CD4-positive, CD25-positive, alpha-beta regulatory T cell (primary cell): ENCODE measurements at regions not wholly inside any gene's neighbourhood (a gene's known extent, or its start where the extent isn't known, plus 50 kb on each side); places are given as distances from the start of the nearest gene placed in this dataset.

ENCODE experiments used
- ATAC-seq, 2 donors: fragments of 150-1000 bp; cut with Tn5 transposase; one replicate each; pipeline ENCODE4 v1.10.0; 2021; ENCODE audit warnings: low read depth in 2 of 2, moderate number of reproducible peaks in 2 of 2, moderate library complexity in 1 of 2
- DNase-seq, 3 donors: peaks; one replicate each; pipeline versions ENCODE4 v3.0.0 to v3.0.0-alpha.2; 2012 to 2022; ENCODE audit warnings: mixed read lengths in 1 of 3
- H3K27ac ChIP-seq: one replicate; pipeline ENCODE4 v1.7.0; 2013; ENCODE audit warnings: mild to moderate bottlenecking, low read length; ENCODE audit not compliant: insufficient read depth, poor library complexity, severe bottlenecking
- H3K27me3 ChIP-seq: one replicate; pipeline ENCODE4 v1.7.0; 2013; ENCODE audit warnings: low read length; ENCODE audit not compliant: control insufficient read depth, insufficient read depth
- H3K36me3 ChIP-seq: one replicate; pipeline ENCODE4 v1.7.0; 2013; ENCODE audit warnings: mild to moderate bottlenecking, low read length, moderate library complexity; ENCODE audit not compliant: control insufficient read depth, insufficient read depth
- H3K4me1 ChIP-seq: 2 replicates; pipeline ENCODE4 v1.7.0; 2013; ENCODE audit warnings: mild to moderate bottlenecking, low read length; ENCODE audit not compliant: insufficient read depth, control insufficient read depth, poor library complexity, severe bottlenecking
- H3K4me3 ChIP-seq: one replicate; pipeline ENCODE4 v1.7.0; 2013; ENCODE audit warnings: low read depth, mild to moderate bottlenecking, low read length, moderate library complexity
- H3K9me3 ChIP-seq, 2 experiments: 1 replicate in 1 of 2; 2 replicates in 1 of 2; pipeline ENCODE4 v1.7.0; 2013; ENCODE audit warnings: low read length in 2 of 2, mild to moderate bottlenecking in 1 of 2, moderate library complexity in 1 of 2; ENCODE audit not compliant: control insufficient read depth in 2 of 2
- H3K27ac Mint-ChIP-seq, 3 donors: one replicate each; pipeline ENCODE4 v1.8.0; 2020 to 2022; ENCODE audit warnings: mild to moderate bottlenecking in 3 of 3, mixed read lengths in 3 of 3, moderate library complexity in 2 of 3
- H3K27me3 Mint-ChIP-seq: one replicate; pipeline ENCODE4 v1.8.0; 2022; ENCODE audit warnings: mild to moderate bottlenecking, mixed read lengths
- H3K36me3 Mint-ChIP-seq: one replicate; pipeline ENCODE4 v1.8.0; 2020; ENCODE audit warnings: mixed read lengths
- H3K4me1 Mint-ChIP-seq, 4 donors: one replicate each; pipeline ENCODE4 v1.8.0; 2020 to 2022; ENCODE audit warnings: mixed read lengths in 4 of 4, mild to moderate bottlenecking in 1 of 4
- H3K4me3 Mint-ChIP-seq, 4 donors: one replicate each; pipeline ENCODE4 v1.8.0; 2020 to 2022; ENCODE audit warnings: mild to moderate bottlenecking in 4 of 4, mixed read lengths in 4 of 4, moderate library complexity in 3 of 4
- H3K9me3 Mint-ChIP-seq, 7 donors: one replicate each; pipeline ENCODE4 v1.8.0; 2020 to 2022; ENCODE audit warnings: mixed read lengths in 7 of 7, mild to moderate bottlenecking in 3 of 7, moderate library complexity in 2 of 7

DNA sequence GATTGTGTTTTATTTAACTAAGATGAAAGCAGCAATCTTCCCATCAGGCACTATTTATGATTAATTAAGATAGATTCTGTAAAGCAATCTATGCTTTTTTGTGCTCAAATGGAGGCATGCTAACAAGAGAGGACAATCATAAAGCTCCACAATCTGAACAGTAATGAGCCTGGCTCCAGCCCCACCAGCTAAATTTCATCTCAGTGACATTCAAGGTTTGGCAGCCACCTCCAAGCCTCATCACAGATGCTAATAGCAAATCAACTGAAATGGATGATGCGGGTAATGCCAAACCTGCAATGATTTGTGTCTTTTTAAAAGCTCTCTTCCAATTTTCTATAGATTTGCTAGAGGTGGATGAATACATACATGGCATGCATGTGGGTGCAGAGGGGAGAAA, 456.6 kb downstream of the TDRD15 start:
- Mint-ChIP-seq H3K9me3 (peaks cover 6 to 23% (median 8%) of the 10 kb centered on the region in 7 donors), H3K27ac (no peak overlapping the region), H3K4me3 (no peak overlapping the region), H3K36me3 (no peaks in the 10 kb centered on the region), H3K4me1 (no peaks in the 10 kb centered on the region), H3K27me3 (no peaks in the 10 kb centered on the region)
- no peak for ATAC-seq
- Histone ChIP-seq H3K36me3 (no peaks in the 10 kb centered on the region), H3K27me3 (no peaks in the 10 kb centered on the region), H3K4me3 (no peak overlapping the region), H3K9me3 (peaks cover 0 to 2% of the 10 kb centered on the region in 2 experiments), H3K4me1 (no peaks in the 10 kb centered on the region), H3K27ac (no peak overlapping the region)
- no peak for DNase-seq

DNA sequence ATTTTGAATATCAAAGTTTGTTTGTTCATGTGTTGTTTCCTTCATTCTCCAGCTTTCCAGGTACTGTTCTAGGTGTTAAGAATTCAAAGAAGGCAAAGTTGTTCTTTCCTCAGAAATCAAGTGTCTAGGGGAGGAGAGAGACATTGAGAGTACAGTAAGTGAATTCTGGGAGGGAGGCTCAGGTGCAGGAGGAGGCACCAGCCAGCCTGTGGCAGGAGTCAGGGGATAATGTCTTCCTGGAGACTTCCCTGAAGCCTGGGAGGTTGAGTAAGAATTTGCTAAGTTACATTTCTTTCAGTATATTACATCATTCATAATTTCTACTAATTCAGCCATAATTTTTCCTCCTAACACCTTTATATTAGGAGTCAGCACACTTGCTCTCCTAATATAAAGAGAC, 462.1 kb downstream of the TDRD15 start:
- no peak for ATAC-seq
- DNase-seq: no peak
- H3K36me3 Mint-ChIP-seq: no peaks in the 10 kb centered on the region

DNA sequence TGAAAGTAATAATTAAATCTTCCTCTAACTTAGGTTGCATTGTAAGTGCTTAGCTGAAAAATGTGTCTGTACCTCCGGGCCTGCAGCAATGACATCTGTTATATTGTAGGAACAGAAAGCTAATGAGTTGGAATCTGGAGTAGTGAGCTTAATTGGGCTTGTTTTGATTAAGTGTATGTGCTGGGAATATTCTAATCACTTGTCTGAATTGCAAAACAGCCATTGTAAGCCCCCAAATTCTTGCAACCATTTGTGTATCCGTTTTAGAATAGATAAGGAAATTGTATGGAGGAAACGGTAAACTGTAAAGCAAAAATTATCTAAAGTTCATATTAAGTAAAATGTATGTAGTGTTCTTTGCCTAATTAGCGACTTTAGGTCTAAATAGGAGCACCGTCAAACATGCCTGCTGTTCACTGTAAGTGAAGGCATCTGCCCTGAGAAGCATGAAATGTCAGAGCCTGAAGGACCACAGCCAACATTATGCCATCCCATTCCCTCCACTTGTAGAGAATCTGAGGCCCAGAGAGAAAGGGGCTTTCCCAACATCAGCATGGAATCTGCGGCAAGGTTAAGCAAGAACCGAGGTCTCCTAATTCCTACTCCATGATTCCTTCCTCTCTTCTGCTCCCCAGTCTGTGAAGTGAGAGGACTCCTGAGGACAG, 466.4 kb downstream of the TDRD15 start:
- no peaks in the 10 kb centered on the region for H3K36me3 ChIP-seq
- no peaks in the 10 kb centered on the region for H3K9me3 ChIP-seq
- no peak overlapping the region for H3K27ac ChIP-seq
- DNase-seq (no peak), ATAC-seq (no peak)
- no peak overlapping the region for H3K4me3 ChIP-seq
- Mint-ChIP-seq H3K36me3 (no peaks in the 10 kb centered on the region), H3K4me3 (no peak overlapping the region), H3K27ac (no peak overlapping the region), H3K9me3 (peaks cover 0 to 15% (median 6%) of the 10 kb centered on the region in 7 donors), H3K4me1 (no peaks in the 10 kb centered on the region), H3K27me3 (no peaks in the 10 kb centered on the region)
- H3K4me1 ChIP-seq: no peaks in the 10 kb centered on the region
- no peaks in the 10 kb centered on the region for H3K27me3 ChIP-seq

More for the DNA sequence above, 462.1 kb downstream of the TDRD15 start:
- peaks cover 5 to 9% (median 8%) of the 10 kb centered on the region in 7 donors for H3K9me3 Mint-ChIP-seq
- H3K4me1 Mint-ChIP-seq: no peaks in the 10 kb centered on the region
- Histone ChIP-seq H3K4me3 (no peak overlapping the region), H3K9me3 (no peaks in the 10 kb centered on the region), H3K27me3 (no peaks in the 10 kb centered on the region), H3K4me1 (no peaks in the 10 kb centered on the region), H3K36me3 (no peaks in the 10 kb centered on the region), H3K27ac (no peak overlapping the region)
- H3K4me3 Mint-ChIP-seq: no peak overlapping the region
- no peaks in the 10 kb centered on the region for H3K27me3 Mint-ChIP-seq
- H3K27ac Mint-ChIP-seq: no peak overlapping the region

DNA sequence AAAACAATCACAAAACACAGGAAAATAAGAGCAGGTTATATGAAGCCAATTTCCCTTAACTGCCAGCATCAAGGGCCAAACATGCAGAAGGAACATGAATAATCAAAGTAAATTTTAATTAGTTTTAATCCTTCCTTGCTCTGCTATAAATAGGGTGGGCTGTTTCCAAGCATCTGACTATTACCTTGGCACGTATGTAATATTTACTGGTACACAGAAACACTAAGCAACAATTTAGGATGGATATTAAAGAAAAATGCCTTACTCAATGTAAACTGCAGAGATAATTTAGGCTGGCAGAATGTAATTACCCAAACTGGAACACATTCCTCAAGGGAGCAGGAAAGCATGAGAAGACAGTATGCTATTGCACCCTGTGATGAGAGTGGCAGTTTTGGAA, 468.2 kb downstream of the TDRD15 start:
- ATAC-seq (no peak), DNase-seq (no peak)
- no peak overlapping the region for H3K27ac ChIP-seq
- H3K27ac Mint-ChIP-seq: no peak overlapping the region
- H3K36me3 Mint-ChIP-seq: no peaks in the 10 kb centered on the region
- no peaks in the 10 kb centered on the region for H3K4me1 ChIP-seq
- H3K4me1 Mint-ChIP-seq: no peaks in the 10 kb centered on the region
- H3K4me3 ChIP-seq: no peak overlapping the region
- H3K36me3 ChIP-seq: no peaks in the 10 kb centered on the region
- no peaks in the 10 kb centered on the region for H3K9me3 ChIP-seq
- peaks cover 0 to 23% (median 4%) of the 10 kb centered on the region in 7 donors for H3K9me3 Mint-ChIP-seq
- H3K27me3 Mint-ChIP-seq: no peaks in the 10 kb centered on the region
- no peak overlapping the region for H3K4me3 Mint-ChIP-seq
- H3K27me3 ChIP-seq: no peaks in the 10 kb centered on the region

DNA sequence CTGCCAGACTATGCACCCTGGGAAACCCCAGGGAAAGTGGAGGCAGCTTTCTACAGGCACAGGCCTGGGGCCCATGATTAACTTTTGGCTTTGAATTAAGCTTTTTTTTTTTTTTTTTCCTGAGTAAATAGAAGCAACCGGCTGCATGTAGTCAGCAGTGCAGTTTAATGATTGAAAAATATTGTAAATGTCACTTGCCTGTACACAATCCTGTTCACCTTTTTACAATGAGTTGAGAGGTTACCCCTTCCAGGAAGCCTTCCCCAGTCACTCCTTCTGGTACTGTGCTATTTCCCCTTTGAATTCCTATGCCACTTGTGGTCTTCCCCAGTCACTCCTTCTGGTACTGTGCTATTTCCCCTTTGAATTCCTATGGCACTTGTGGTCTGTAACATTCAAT, 475.6 kb downstream of the TDRD15 start:
- Mint-ChIP-seq H3K9me3 (peaks cover 0 to 34% (median 4%) of the 10 kb centered on the region in 7 donors), H3K27ac (no peak overlapping the region), H3K4me3 (no peak overlapping the region), H3K27me3 (no peaks in the 10 kb centered on the region), H3K36me3 (no peaks in the 10 kb centered on the region), H3K4me1 (no peaks in the 10 kb centered on the region)
- Histone ChIP-seq H3K4me3 (no peak overlapping the region), H3K9me3 (no peaks in the 10 kb centered on the region), H3K36me3 (no peaks in the 10 kb centered on the region), H3K27ac (no peak overlapping the region), H3K4me1 (no peaks in the 10 kb centered on the region), H3K27me3 (no peaks in the 10 kb centered on the region)
- ATAC-seq (no peak), DNase-seq (no peak)

DNA sequence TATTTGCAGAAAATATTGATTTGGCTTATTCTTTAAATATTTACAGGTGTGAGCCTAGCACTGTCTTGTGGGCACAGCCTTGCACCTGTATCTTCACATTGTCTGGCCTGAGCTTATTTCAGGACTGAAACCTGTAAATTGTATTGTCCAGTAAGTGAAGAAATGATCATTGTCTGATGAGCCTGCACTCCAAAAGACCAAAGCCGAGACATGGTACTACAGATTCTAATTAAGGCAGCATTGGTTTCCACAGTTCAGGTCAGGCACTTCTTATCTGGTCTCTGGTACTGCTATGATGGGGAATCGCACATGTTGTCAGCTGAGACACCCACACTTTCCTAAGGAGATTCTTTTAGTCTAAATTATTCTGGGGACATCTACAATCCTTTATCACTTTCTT, 479.0 kb downstream of the TDRD15 start:
- H3K27ac ChIP-seq: no peak overlapping the region
- no peaks in the 10 kb centered on the region for H3K4me1 ChIP-seq
- H3K9me3 ChIP-seq: no peaks in the 10 kb centered on the region
- H3K27me3 ChIP-seq: no peaks in the 10 kb centered on the region
- H3K9me3 Mint-ChIP-seq: peaks cover 0 to 20% (median 1%) of the 10 kb centered on the region in 7 donors
- no peaks in the 10 kb centered on the region for H3K4me1 Mint-ChIP-seq
- ATAC-seq (no peak), DNase-seq (no peak)
- no peaks in the 10 kb centered on the region for H3K36me3 ChIP-seq
- H3K27me3 Mint-ChIP-seq: no peaks in the 10 kb centered on the region
- H3K4me3 ChIP-seq: no peak overlapping the region
- H3K4me3 Mint-ChIP-seq: no peak overlapping the region
- no peaks in the 10 kb centered on the region for H3K36me3 Mint-ChIP-seq
- H3K27ac Mint-ChIP-seq: no peak overlapping the region

DNA sequence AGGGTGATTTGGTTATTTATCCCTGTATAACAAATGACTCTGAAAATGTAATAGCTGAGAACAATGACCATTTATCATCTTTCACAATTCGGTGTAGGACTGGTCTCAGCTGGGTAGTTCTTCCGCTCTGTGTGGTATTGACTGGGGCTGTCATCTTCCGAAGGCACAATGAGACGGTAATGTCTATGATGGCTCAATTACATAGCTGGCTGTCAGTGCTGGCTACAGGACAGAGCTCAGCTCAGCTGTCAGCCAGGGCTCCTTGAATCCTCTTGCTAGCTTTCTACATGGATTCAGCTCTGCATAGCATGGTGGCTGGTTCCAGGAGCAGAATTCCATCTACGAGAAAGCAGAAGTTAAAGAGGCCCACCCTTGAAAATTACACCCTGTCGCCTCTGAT, 483.8 kb downstream of the TDRD15 start:
- H3K27me3 Mint-ChIP-seq: no peaks in the 10 kb centered on the region
- H3K36me3 Mint-ChIP-seq: no peaks in the 10 kb centered on the region
- peaks cover 0 to 16% (median 5%) of the 10 kb centered on the region in 7 donors for H3K9me3 Mint-ChIP-seq

DNA sequence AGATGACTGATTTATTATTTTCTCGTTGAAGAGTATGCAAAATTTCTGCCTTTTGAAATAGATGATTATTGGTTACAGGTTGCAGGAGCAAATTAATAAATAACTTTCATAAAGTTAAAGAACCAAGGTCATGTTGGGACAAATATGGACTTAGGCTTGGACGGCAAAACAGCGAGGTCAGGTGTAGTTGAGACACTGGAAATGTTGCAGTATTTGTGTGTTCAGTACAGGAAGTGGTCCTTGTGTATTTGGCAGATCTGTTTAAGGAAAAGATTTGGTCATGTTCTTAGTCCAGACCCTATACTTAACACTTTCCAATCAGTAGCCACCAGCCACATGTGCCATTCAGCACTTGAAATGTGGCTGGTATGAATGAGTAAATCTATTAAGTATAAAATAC, 486.5 kb downstream of the TDRD15 start:
- H3K4me1 ChIP-seq: no peaks in the 10 kb centered on the region
- H3K9me3 ChIP-seq: no peaks in the 10 kb centered on the region
- H3K36me3 Mint-ChIP-seq: no peaks in the 10 kb centered on the region
- H3K27ac ChIP-seq: no peak overlapping the region
- ATAC-seq (no peak), DNase-seq (no peak)
- no peaks in the 10 kb centered on the region for H3K27me3 Mint-ChIP-seq
- no peaks in the 10 kb centered on the region for H3K4me1 Mint-ChIP-seq
- H3K4me3 ChIP-seq: no peak overlapping the region
- no peak overlapping the region for H3K4me3 Mint-ChIP-seq
- H3K27me3 ChIP-seq: no peaks in the 10 kb centered on the region
- H3K9me3 Mint-ChIP-seq: peaks cover 0 to 25% (median 9%) of the 10 kb centered on the region in 7 donors
- no peaks in the 10 kb centered on the region for H3K36me3 ChIP-seq
- H3K27ac Mint-ChIP-seq: no peak overlapping the region

More for the DNA sequence above, 483.8 kb downstream of the TDRD15 start:
- Mint-ChIP-seq H3K4me1 (no peaks in the 10 kb centered on the region), H3K27ac (no peak overlapping the region), H3K4me3 (no peak overlapping the region)
- no peak overlapping the region for H3K27ac ChIP-seq
- no peak overlapping the region for H3K4me3 ChIP-seq
- H3K4me1 ChIP-seq: no peaks in the 10 kb centered on the region
- H3K36me3 ChIP-seq: no peaks in the 10 kb centered on the region
- ATAC-seq (no peak), DNase-seq (no peak)
- no peaks in the 10 kb centered on the region for H3K27me3 ChIP-seq
- no peaks in the 10 kb centered on the region for H3K9me3 ChIP-seq
